Mammary epithelial cell (primary cell): ENCODE measurements at regions not wholly inside any gene's neighbourhood (a gene's known extent, or its start where the extent isn't known, plus 50 kb on each side); places are given as distances from the start of the nearest gene placed in this dataset.

ENCODE experiments used
- EZH2 ChIP-seq: IDR thresholded peaks from 2 replicates; pipeline ENCODE4 v1.6.1; 2012; ENCODE audit warnings: low read length, inconsistent platforms, borderline replicate concordance
- TF ChIP-seq, protein P1 (sequence below), 2 donors: IDR thresholded peaks in 1 of 2; conservative IDR thresholded peaks in 1 of 2; 2 replicates each; pipeline ENCODE4 v1.5.1; 2011 to 2012; ENCODE audit warnings: inconsistent platforms in 2 of 2, low read length in 2 of 2, mild to moderate bottlenecking in 2 of 2, control low read depth in 1 of 2, low read depth in 1 of 2; ENCODE audit not compliant: insufficient read depth in 1 of 2; ENCODE audit errors: extremely low read depth in 1 of 2

DNA sequence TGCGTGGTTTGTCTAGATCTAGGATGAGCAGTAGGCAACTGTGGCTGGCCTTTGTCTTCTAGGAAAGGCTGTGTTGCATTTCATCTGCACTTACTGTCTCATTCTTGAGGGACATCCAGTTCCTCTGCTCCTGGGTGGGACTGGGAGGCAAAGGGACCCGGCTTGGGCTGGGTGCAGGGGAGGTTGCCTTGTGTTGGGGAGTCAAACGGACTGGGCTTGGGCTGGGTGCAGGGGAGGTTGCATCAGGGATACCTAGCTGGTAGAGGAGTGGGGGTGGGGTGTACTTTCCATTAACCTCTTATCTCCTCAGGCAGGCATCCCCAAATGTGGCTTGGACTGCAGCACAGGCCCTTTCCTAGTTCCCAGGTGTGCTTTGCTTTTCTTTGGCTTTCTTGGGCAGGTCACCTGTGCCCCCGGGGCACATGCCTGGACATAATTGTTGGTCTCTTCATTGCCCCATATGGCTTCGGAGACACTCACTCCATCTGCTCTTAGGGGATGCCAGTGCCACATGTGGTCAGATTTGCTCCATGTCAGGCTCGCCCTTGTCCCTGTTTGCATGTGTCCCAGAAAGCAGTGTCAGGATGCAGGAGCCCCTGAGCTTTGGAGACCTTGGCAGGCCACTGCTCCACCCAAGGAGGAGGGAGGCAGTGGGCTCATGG, 1682.9 kb downstream of the TP53TG3F start:
- TF ChIP-seq EZH2: no peak
- TF ChIP-seq, protein P1, sequence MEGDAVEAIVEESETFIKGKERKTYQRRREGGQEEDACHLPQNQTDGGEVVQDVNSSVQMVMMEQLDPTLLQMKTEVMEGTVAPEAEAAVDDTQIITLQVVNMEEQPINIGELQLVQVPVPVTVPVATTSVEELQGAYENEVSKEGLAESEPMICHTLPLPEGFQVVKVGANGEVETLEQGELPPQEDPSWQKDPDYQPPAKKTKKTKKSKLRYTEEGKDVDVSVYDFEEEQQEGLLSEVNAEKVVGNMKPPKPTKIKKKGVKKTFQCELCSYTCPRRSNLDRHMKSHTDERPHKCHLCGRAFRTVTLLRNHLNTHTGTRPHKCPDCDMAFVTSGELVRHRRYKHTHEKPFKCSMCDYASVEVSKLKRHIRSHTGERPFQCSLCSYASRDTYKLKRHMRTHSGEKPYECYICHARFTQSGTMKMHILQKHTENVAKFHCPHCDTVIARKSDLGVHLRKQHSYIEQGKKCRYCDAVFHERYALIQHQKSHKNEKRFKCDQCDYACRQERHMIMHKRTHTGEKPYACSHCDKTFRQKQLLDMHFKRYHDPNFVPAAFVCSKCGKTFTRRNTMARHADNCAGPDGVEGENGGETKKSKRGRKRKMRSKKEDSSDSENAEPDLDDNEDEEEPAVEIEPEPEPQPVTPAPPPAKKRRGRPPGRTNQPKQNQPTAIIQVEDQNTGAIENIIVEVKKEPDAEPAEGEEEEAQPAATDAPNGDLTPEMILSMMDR (conservative IDR thresholded peaks at IDR 0.05 in 1 of 2, IDR thresholded peaks at IDR 0.05 in 1 of 2; ENCODE audit: extremely low read depth in 1 of 2, insufficient read depth in 1 of 2, low read depth in 1 of 2, low read length in 2 of 2): no peak
